ENCODE measurements at regions not wholly inside any gene's neighbourhood (a gene's known extent, or its start where the extent isn't known, plus 50 kb on each side); places are given as distances from the start of the nearest gene placed in this dataset.

DNA sequence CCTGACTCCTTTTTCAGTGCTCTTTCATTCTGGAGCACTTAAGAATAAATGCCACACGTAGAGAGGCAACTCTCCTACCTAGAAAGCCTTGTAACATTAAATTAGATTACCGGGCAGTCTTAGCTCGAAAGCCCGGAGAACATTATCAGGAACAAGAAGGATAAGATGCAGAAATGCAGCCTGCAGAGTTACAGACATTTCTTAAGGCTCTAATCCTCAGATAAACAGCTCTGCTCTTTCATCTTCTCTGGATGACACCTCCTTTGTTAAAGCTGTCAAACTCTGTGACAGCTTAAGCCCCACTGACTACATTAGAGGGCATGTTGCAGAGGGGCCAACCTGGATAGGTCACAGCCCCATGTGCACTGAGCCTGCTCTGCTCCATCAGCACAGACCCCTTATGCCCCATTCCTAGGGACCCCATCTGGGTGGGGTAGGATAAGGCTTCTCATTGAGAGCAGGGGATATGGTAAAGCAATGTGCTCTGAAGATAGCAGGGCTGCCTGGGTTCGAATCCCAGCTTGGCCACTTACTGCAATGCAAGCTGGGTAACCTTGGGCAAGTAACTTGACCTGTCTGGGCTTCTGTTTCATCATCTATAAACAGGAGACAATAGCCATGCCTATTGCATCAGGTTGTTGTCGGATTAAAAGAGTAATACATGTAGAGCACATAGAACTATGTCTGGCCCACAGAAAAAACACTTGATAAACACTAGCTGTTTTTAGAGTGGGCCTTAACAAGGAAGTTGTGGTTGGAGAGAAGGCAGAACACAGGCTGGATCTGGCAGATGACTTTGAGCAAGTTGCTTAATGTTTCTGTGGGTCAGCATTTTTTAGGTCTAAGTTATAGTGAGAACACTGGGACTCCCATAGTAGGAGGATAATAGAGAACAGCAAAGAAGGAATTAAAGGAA is 111.4 kb downstream of the THNSL2 start:
- Histone ChIP-seq H3K27ac (no peak overlapping the region), H3K4me3 (no peak overlapping the region), H3K9me3 (no peaks in the 10 kb centered on the region), H3K36me3 (no peaks in the 10 kb centered on the region), H3K27me3 (no peaks in the 10 kb centered on the region), H3K4me1 (no peaks in the 10 kb centered on the region)
- TF ChIP-seq, protein P1, sequence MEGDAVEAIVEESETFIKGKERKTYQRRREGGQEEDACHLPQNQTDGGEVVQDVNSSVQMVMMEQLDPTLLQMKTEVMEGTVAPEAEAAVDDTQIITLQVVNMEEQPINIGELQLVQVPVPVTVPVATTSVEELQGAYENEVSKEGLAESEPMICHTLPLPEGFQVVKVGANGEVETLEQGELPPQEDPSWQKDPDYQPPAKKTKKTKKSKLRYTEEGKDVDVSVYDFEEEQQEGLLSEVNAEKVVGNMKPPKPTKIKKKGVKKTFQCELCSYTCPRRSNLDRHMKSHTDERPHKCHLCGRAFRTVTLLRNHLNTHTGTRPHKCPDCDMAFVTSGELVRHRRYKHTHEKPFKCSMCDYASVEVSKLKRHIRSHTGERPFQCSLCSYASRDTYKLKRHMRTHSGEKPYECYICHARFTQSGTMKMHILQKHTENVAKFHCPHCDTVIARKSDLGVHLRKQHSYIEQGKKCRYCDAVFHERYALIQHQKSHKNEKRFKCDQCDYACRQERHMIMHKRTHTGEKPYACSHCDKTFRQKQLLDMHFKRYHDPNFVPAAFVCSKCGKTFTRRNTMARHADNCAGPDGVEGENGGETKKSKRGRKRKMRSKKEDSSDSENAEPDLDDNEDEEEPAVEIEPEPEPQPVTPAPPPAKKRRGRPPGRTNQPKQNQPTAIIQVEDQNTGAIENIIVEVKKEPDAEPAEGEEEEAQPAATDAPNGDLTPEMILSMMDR (IDR thresholded peaks at IDR 0.05), result no peak
- DNase-seq (ENCODE audit: low spot score in 2 of 2), result no peak
- intact Hi-C loops (cut with DNase I), result no loop called here

DNA sequence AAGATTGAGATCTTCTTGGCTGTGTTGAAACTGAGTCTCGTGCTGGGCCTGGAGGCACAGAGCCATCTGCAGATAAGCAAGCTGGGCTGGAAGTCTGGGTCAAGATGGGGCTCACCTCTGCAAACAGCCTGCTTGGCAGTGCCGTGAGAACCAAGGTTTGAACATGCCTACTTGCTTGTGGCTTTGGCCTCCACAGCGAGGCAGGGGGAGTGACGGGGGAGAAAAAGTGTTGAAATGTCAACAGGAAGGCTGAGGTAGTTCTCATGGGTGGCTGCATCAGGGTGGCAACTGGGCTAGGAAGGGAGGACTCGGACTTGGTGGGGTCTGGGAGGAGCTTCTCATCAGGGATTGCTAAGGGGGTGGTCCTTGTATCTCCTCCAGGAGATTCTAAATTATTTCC is 99.7 kb downstream of the THNSL2 start:
- no peaks in the 10 kb centered on the region for H3K9me3 ChIP-seq
- H3K4me3 ChIP-seq, result no peak overlapping the region
- H3K27ac ChIP-seq, result no peak overlapping the region
- intact Hi-C loops (cut with DNase I), result no loop called here
- H3K4me1 ChIP-seq, result no peaks in the 10 kb centered on the region
- DNase-seq (ENCODE audit: low spot score in 2 of 2), result no peak
- H3K27me3 ChIP-seq, result no peaks in the 10 kb centered on the region
- TF ChIP-seq, protein P1 (IDR thresholded peaks at IDR 0.05), result no peak
- H3K36me3 ChIP-seq, result no peaks in the 10 kb centered on the region

DNA sequence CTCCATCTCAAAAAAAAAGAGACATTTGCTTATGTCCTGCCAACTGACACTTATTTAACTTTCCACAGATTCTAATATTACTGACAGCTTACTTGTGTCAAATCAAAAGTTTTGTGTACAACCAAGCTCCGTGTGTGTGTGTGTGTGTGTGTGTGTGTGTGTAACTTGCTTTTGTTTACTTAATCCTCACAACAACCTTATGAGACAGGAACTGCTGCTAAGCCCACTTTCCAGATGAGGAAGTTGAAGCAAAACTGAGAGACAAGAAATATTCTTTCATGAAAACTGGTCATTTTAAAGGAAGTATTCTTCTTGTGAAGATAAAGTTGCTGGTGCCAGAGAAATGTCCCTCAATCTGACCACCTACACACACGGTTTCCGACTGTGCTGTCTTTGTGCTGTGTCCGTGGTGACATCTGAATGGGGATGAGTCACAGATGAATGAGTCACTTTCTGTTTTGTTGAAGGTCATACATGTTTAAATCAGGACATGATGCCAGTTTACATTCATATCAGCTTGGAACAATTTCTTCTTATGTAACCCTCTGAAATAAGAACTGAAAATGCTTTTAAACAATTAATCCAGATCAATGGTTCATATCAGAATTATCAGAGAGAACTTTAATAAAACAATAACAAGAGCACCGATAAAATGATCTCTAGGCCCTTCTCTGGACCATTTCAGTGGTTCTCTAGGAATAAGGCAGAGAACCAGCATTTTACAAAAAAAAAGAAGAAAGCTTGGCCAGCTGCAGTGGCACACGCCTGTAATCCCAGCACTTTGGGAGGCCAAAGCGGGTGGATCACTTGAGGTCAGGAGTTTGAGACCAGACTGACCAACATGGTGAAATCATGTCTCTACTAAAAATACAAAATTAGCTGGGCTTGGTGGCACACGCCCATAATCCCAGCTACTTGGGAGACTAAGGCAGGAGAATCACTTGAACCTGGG is 95.5 kb downstream of the THNSL2 start:
- TF ChIP-seq, protein P1 (IDR thresholded peaks at IDR 0.05), result no peak

DNA sequence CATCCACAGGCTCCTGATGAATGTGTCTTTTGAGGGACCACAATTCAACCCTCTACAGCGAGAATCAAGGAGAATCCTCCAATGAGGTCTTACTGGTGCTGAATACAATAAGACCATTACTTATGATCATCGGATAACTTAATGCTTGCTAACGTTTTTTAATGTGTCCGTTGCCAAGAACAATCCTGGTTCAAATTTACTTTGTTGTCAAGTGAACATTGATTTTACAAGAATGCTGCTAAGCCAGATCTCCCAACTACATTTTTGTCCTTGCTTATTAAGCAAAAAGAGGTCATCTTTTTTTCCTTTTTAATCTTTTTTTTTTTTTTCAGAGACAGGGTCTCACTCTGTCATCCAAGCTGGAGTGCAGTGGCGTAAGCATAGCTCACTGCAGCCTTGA is 93.7 kb downstream of the THNSL2 start:
- Histone ChIP-seq H3K4me3 (no peak overlapping the region), H3K27me3 (no peaks in the 10 kb centered on the region), H3K9me3 (no peaks in the 10 kb centered on the region), H3K4me1 (no peaks in the 10 kb centered on the region), H3K36me3 (no peaks in the 10 kb centered on the region), H3K27ac (no peak overlapping the region)
- intact Hi-C loops (cut with DNase I), result no loop called here
- TF ChIP-seq, protein P1 (IDR thresholded peaks at IDR 0.05), result no peak
- DNase-seq (ENCODE audit: low spot score in 2 of 2), result no peak

More for the DNA sequence above, 95.5 kb downstream of the THNSL2 start:
- DNase-seq (ENCODE audit: low spot score in 2 of 2), result no peak
- Histone ChIP-seq H3K36me3 (no peaks in the 10 kb centered on the region), H3K27ac (no peak overlapping the region), H3K9me3 (no peaks in the 10 kb centered on the region), H3K4me1 (no peaks in the 10 kb centered on the region), H3K4me3 (no peak overlapping the region), H3K27me3 (no peaks in the 10 kb centered on the region)
- intact Hi-C loops (cut with DNase I), result no loop called here

- H3K9me3 ChIP-seq, result no peaks in the 10 kb centered on the region
- intact Hi-C loops (cut with DNase I), result no loop called here
- H3K4me1 ChIP-seq, result no peaks in the 10 kb centered on the region
- H3K4me3 ChIP-seq, result no peak overlapping the region
- H3K27ac ChIP-seq, result no peak overlapping the region
- no peaks in the 10 kb centered on the region for H3K27me3 ChIP-seq
- TF ChIP-seq, protein P1 (IDR thresholded peaks at IDR 0.05), result no peak
- no peak for DNase-seq (ENCODE audit: low spot score in 2 of 2)
- H3K36me3 ChIP-seq, result no peaks in the 10 kb centered on the region
These were observed 91.6 kb downstream of the THNSL2 start for GRCh38 chr2:88261725-88262124.
